ENCODE measurements at regions not wholly inside any gene's neighbourhood (a gene's known extent, or its start where the extent isn't known, plus 50 kb on each side); places are given as distances from the start of the nearest gene placed in this dataset.

- intact Hi-C loops (cut with DNase I, micrococcal nuclease), result no loop called here
- Histone ChIP-seq H3K36me3 (ENCODE audit: insufficient read depth, low read length) (no peaks in the 10 kb centered on the region), H3K4me3 (ENCODE audit: low read length) (no peak overlapping the region), H3K4me1 (ENCODE audit: insufficient read depth, low read length) (no peaks in the 10 kb centered on the region), H3K9me3 (ENCODE audit: control insufficient read depth in 1 of 2, insufficient read depth in 1 of 2, low read length in 2 of 2) (no peaks in the 10 kb centered on the region), H3K27me3 (ENCODE audit: control insufficient read depth in 1 of 2, insufficient read depth in 2 of 2, low read length in 2 of 2) (no peaks in the 10 kb centered on the region), H3K27ac (ENCODE audit: low read depth in 1 of 2, low read length in 2 of 2) (no peak overlapping the region)
- H3K27me3 Mint-ChIP-seq, result no peaks in the 10 kb centered on the region
- H3K27ac Mint-ChIP-seq, result no peak overlapping the region
- no peak overlapping the region for H3K4me3 Mint-ChIP-seq
- no peaks in the 10 kb centered on the region for H3K4me1 Mint-ChIP-seq (ENCODE audit: low read depth)
- DNase-seq, result no peak
- no peak for TF ChIP-seq CTCF (IDR thresholded peaks at IDR 0.05)
- no peaks in the 10 kb centered on the region for H3K9me3 Mint-ChIP-seq
- CTCF ChIA-PET, result no interaction called here
- POLR2A ChIA-PET, result no interaction called here
- ATAC-seq (ENCODE audit: poor library complexity), result no peak
- no peaks in the 10 kb centered on the region for H3K36me3 Mint-ChIP-seq (ENCODE audit: low read depth)
These were observed 379.6 kb downstream of the OTUD1 start for GRCh38 chr10:23818484-23818883.

- Mint-ChIP-seq H3K9me3 (no peaks in the 10 kb centered on the region), H3K4me3 (no peak overlapping the region), H3K27me3 (no peaks in the 10 kb centered on the region), H3K27ac (no peak overlapping the region), H3K4me1 (ENCODE audit: low read depth) (no peaks in the 10 kb centered on the region), H3K36me3 (ENCODE audit: low read depth) (no peaks in the 10 kb centered on the region)
- H3K27ac ChIP-seq (ENCODE audit: low read depth in 1 of 2, low read length in 2 of 2), result no peak overlapping the region
- intact Hi-C loops (cut with DNase I, micrococcal nuclease), result no loop called here
- DNase-seq, result no peak
- ChIA-PET POLR2A (no interaction called here), CTCF (interaction anchor here (0.6 kb wide), 1 partner anchor 696 kb away, joined by 3 read pairs; no protein-coding TSS in a partner anchor)
- H3K4me1 ChIP-seq (ENCODE audit: insufficient read depth, low read length), result no peaks in the 10 kb centered on the region
- TF ChIP-seq CTCF (IDR thresholded peaks at IDR 0.05), result no peak
- ATAC-seq (ENCODE audit: poor library complexity), result no peak
- H3K9me3 ChIP-seq (ENCODE audit: control insufficient read depth in 1 of 2, insufficient read depth in 1 of 2, low read length in 2 of 2), result no peaks in the 10 kb centered on the region
- H3K4me3 ChIP-seq (ENCODE audit: low read length), result no peak overlapping the region
- H3K27me3 ChIP-seq (ENCODE audit: control insufficient read depth in 1 of 2, insufficient read depth in 2 of 2, low read length in 2 of 2), result no peaks in the 10 kb centered on the region
- no peaks in the 10 kb centered on the region for H3K36me3 ChIP-seq (ENCODE audit: insufficient read depth, low read length)
These were observed 381.9 kb downstream of the OTUD1 start for GRCh38 chr10:23820792-23821191.

- H3K4me1 ChIP-seq (ENCODE audit: insufficient read depth, low read length), result no peaks in the 10 kb centered on the region
- H3K36me3 ChIP-seq (ENCODE audit: insufficient read depth, low read length), result no peaks in the 10 kb centered on the region
- no peak for DNase-seq
- CTCF ChIA-PET, result no interaction called here
- H3K9me3 Mint-ChIP-seq, result no peaks in the 10 kb centered on the region
- no peak overlapping the region for H3K4me3 ChIP-seq (ENCODE audit: low read length)
- TF ChIP-seq CTCF (IDR thresholded peaks at IDR 0.05), result no peak
- H3K4me1 Mint-ChIP-seq (ENCODE audit: low read depth), result no peaks in the 10 kb centered on the region
- H3K27ac Mint-ChIP-seq, result no peak overlapping the region
- intact Hi-C loops (cut with DNase I, micrococcal nuclease), result no loop called here
- no peaks in the 10 kb centered on the region for H3K27me3 Mint-ChIP-seq
- no peaks in the 10 kb centered on the region for H3K9me3 ChIP-seq (ENCODE audit: control insufficient read depth in 1 of 2, insufficient read depth in 1 of 2, low read length in 2 of 2)
- no peak overlapping the region for H3K27ac ChIP-seq (ENCODE audit: low read depth in 1 of 2, low read length in 2 of 2)
- no peak for ATAC-seq (ENCODE audit: poor library complexity)
- H3K36me3 Mint-ChIP-seq (ENCODE audit: low read depth), result no peaks in the 10 kb centered on the region
- H3K27me3 ChIP-seq (ENCODE audit: control insufficient read depth in 1 of 2, insufficient read depth in 2 of 2, low read length in 2 of 2), result no peaks in the 10 kb centered on the region
- no peak overlapping the region for H3K4me3 Mint-ChIP-seq
- POLR2A ChIA-PET, result no interaction called here
These were observed 384.1 kb upstream of the KIAA1217 start for GRCh38 chr10:23824822-23825221.

Data from CD4-positive, alpha-beta T cell (primary cell).